Suprapubic skin (tissue), 4 donors: ENCODE measurements at regions not wholly inside any gene's neighbourhood (a gene's known extent, or its start where the extent isn't known, plus 50 kb on each side); places are given as distances from the start of the nearest gene placed in this dataset.

Experiments used
- DNase-seq, 2 donors: peaks; one replicate each; pipeline ENCODE4 v3.0.0-alpha.2; 2019; ENCODE audit warnings: low spot score in 2 of 2
- H3K27ac ChIP-seq: fragments of 200-600 bp; sonication (generic); one replicate; pipeline ENCODE4 v1.5.1; 2019
- H3K27me3 ChIP-seq: fragments of 200-600 bp; sonication (generic); one replicate; pipeline ENCODE4 v1.5.1; 2019
- H3K36me3 ChIP-seq: fragments of 200-600 bp; sonication (generic); one replicate; pipeline ENCODE4 v1.5.1; 2019
- H3K4me1 ChIP-seq: fragments of 200-600 bp; sonication (generic); one replicate; pipeline ENCODE4 v1.5.1; 2019
- H3K4me3 ChIP-seq: fragments of 200-600 bp; sonication (generic); one replicate; pipeline ENCODE4 v1.5.1; 2019; ENCODE audit warnings: mild to moderate bottlenecking
- H3K9me3 ChIP-seq: fragments of 200-600 bp; sonication (generic); one replicate; pipeline ENCODE4 v1.5.1; 2019
- CTCF ChIP-seq, 2 donors: fragments of 200-600 bp in 1 of 2; fragments of 450-650 bp in 1 of 2; sonication (generic) in 1 of 2; IDR thresholded peaks; one replicate each; pipeline ENCODE4 v1.5.1; 2016 to 2019; ENCODE audit warnings: antibody characterized with exemption in 2 of 2, mild to moderate bottlenecking in 1 of 2, moderate library complexity in 1 of 2
- EP300 ChIP-seq: sonication (generic); formaldehyde crosslinking; IDR thresholded peaks from one replicate; pipeline ENCODE4 v1.6.1; 2017; ENCODE audit warnings: antibody characterized with exemption
- POLR2A ChIP-seq, 2 donors: fragments of 450-650 bp; IDR thresholded peaks; one replicate each; pipeline ENCODE4 v1.6.1; 2017; ENCODE audit warnings: antibody characterized with exemption in 2 of 2, mild to moderate bottlenecking in 2 of 2, moderate library complexity in 2 of 2
- POLR2AphosphoS5 ChIP-seq, 3 donors: sonication (generic); formaldehyde crosslinking; IDR thresholded peaks; one replicate each; pipeline ENCODE4 v1.6.1; 2017; ENCODE audit warnings: antibody characterized with exemption in 3 of 3
- WGBS: methylation state at CpG from one replicate; pipeline ENCODE4 v1.1.5; 2018; 5-methylcytosine and 5-hydroxymethylcytosine counted together

GRCh38 chr5:104353371-104353770 lies 790.8 kb upstream of the NUDT12 start:
- no peaks in the 10 kb centered on the region for H3K4me1 ChIP-seq
- no peak for TF ChIP-seq POLR2AphosphoS5 (IDR thresholded peaks at IDR 0.05)
- 62% methylated on average over 4 of the region's 4 CpGs for WGBS
- no peak for DNase-seq
- no peaks in the 10 kb centered on the region for H3K27me3 ChIP-seq
- H3K4me3 ChIP-seq, result no peak overlapping the region
- no peaks in the 10 kb centered on the region for H3K36me3 ChIP-seq
- H3K27ac ChIP-seq, result no peak overlapping the region
- no peaks in the 10 kb centered on the region for H3K9me3 ChIP-seq

DNA sequence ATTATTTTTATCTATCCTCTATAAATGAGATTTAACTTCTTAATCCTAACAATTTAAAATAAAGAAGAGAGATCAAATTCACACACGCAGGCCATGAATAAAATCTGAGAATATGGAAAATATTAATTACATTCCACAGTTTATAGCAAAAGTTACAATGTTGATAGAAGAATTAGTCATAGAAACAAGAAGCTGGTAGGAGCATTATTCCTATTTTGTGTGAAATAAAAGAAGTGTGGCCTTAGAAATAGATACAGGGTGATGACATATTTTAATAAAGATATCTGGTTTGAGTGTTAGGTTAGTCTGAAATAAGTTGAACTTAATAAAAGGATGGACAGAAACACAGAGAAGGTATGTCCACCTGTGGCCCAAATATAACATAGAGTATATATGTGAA lies 790.4 kb upstream of the NUDT12 start:
- Histone ChIP-seq H3K27ac (no peak overlapping the region), H3K4me3 (no peak overlapping the region), H3K9me3 (no peaks in the 10 kb centered on the region), H3K27me3 (no peaks in the 10 kb centered on the region), H3K4me1 (no peaks in the 10 kb centered on the region), H3K36me3 (no peaks in the 10 kb centered on the region)
- no peak for DNase-seq
- 94% methylated on average over 1 of the region's 1 CpG for WGBS
- no peak for TF ChIP-seq CTCF (IDR thresholded peaks at IDR 0.05)
- no peak for TF ChIP-seq POLR2AphosphoS5 (IDR thresholded peaks at IDR 0.05)
- TF ChIP-seq POLR2A (IDR thresholded peaks at IDR 0.05), result no peak
- no peak for TF ChIP-seq EP300

DNA sequence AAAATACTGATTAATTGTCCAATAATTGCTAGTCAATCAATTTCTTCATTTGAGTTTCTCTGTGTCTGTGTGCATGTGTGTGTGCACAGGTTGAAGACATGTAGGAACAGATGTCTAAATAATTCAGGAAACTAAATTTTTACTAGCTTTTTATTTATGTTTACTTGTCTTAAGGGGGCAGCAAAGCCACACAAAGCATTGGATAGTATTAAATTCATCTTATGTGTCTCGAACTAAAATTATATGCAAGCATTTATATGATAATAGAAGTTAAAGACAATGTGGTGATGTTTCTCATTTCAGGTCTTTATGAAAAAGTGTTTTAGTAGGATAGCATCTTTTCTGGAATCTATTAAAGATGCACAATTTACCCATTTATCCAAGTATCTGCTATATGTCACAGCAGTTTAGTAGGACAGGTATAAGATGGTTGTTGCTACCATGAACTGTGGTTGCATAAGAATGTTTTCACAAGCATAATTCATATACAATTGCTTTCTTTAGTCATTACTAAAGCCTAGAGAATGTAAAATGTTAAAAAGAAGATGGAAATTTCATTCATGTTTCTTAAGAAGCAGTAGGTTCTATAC lies 784.6 kb upstream of the NUDT12 start:
- H3K4me1 ChIP-seq, result no peaks in the 10 kb centered on the region
- H3K4me3 ChIP-seq, result no peak overlapping the region
- H3K36me3 ChIP-seq, result no peaks in the 10 kb centered on the region
- no peak overlapping the region for H3K27ac ChIP-seq
- DNase-seq, result no peak
- 27% methylated on average over 1 of the region's 1 CpG for WGBS
- no peaks in the 10 kb centered on the region for H3K27me3 ChIP-seq
- no peaks in the 10 kb centered on the region for H3K9me3 ChIP-seq
- TF ChIP-seq POLR2AphosphoS5 (IDR thresholded peaks at IDR 0.05) (no peak), EP300 (no peak), POLR2A (IDR thresholded peaks at IDR 0.05) (no peak), CTCF (IDR thresholded peaks at IDR 0.05) (no peak)

DNA sequence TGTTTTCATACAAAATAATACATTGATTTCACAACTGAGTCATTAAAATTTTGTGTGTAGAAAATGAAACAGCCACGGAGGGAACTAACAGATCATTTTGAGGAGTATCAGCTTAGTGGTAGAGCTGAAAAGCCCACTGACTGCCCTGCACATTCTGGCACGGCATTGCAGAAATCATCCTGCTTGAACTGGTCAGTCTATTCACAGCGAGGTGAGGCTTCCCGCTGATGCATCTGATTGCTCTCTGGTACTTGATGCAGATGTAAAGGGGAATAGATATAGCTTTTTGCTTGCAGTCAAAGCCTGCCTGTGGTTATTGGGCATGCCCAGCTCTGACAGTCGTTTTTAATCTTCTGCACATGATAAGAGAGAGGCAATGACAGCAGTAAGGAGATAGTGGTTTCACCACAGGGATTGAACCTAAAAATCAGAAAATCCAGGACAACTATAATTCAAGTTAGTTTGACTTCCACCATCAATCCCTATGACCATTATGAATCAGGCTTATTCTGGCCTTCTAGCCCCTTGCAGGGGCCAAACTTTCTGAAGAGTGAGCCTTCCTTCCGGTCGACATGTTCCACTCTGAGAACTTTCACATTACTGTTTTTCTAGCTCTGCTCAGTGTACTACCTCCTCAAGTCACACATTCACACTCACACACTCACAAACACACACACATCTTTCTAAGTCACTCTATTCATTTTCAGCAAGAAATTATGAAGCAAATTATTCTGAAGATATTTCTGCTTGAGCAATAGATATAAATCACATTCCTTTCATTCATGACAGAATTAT lies 782.8 kb upstream of the NUDT12 start:
- Histone ChIP-seq H3K27ac (no peak overlapping the region), H3K9me3 (no peaks in the 10 kb centered on the region), H3K36me3 (no peaks in the 10 kb centered on the region), H3K27me3 (no peaks in the 10 kb centered on the region), H3K4me1 (no peaks in the 10 kb centered on the region), H3K4me3 (no peak overlapping the region)
- WGBS, result 76% methylated on average over 7 of the region's 7 CpGs
- no peak for DNase-seq
- TF ChIP-seq POLR2AphosphoS5 (IDR thresholded peaks at IDR 0.05) (no peak), CTCF (IDR thresholded peaks at IDR 0.05) (no peak), POLR2A (IDR thresholded peaks at IDR 0.05) (no peak), EP300 (no peak)

DNA sequence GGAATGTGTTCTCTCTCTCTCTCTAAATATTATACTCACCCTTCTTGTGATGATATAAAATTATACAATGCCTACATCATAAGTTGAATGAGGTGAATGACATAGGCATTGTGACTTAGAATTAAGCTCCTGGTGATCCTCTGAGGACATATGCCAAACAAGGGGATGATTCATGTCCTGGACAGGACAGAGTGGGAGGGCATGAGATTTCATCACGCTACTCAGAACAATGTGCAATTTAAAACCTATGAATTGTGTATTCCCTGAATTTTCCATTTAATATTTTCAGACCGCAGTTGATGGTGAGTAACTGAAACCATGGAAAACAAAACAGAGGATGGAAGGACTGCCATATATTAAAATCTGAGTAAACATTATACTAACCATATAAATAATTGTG lies 782.2 kb upstream of the NUDT12 start:
- no peak for DNase-seq
- Histone ChIP-seq H3K9me3 (no peaks in the 10 kb centered on the region), H3K36me3 (no peaks in the 10 kb centered on the region), H3K27me3 (no peaks in the 10 kb centered on the region), H3K4me1 (no peaks in the 10 kb centered on the region), H3K27ac (no peak overlapping the region), H3K4me3 (no peak overlapping the region)
- no peak for TF ChIP-seq POLR2A (IDR thresholded peaks at IDR 0.05)
- TF ChIP-seq EP300, result no peak
- no peak for TF ChIP-seq CTCF (IDR thresholded peaks at IDR 0.05)
- no peak for TF ChIP-seq POLR2AphosphoS5 (IDR thresholded peaks at IDR 0.05)
- WGBS, result 55% methylated on average over 2 of the region's 2 CpGs
